ENCODE measurements at regions not wholly inside any gene's neighbourhood (a gene's known extent, or its start where the extent isn't known, plus 50 kb on each side); places are given as distances from the start of the nearest gene placed in this dataset.

GRCh38 chr2:236767941-236768340 lies 198.3 kb downstream of the ACKR3 start:
- Histone ChIP-seq H3K4me1 (ENCODE audit: control insufficient read depth, insufficient read depth, low read length) (peaks cover 18% of the 10 kb centered on the region), H3K4me3 (ENCODE audit: low read length) (no peak overlapping the region), H3K9ac (ENCODE audit: low read depth, low read length) (no peak overlapping the region), H3K27me3 (ENCODE audit: control insufficient read depth, insufficient read depth, low read length) (peaks cover 25% of the 10 kb centered on the region), H3K36me3 (ENCODE audit: insufficient read depth, low read length) (no peaks in the 10 kb centered on the region), H3K4me2 (ENCODE audit: low read length) (no peak overlapping the region), H3K9me3 (replicated peaks; ENCODE audit: low read length) (no peaks in the 10 kb centered on the region)

DNA sequence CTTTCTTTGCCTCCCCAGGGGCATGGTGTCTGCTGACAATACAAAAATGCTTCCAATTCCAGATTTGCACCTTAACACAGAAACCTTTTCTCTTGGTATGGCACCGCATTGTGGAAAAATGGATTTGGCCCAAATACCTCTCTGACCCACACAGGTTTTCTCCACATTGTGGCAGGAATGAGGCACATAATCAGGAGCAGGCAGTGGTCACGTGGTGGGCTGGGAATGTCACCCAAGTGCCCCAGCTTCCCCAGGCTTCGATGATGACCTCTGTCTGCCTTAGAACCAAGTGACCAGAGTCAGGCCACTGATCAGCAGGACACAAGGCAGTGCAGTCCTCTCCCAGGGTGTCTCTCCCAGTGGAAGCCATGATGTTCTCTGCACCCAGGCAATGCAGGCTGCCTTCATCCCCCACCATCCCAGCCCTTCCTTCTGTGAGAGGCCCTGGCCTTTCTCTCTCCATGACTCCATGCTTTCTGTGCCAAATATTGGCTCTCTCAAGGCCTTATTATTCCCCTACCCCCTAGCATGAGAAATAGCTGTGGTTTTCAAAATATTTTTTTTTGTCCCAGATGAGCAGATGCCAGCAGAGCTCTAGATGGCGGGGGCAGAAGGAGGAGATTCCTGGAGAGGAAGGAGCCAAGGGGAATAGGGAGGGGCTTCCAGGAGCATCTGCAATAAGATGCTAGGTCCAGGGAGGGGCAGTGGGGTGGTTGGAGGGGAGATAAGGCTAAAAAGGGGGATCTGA lies 198.9 kb downstream of the ACKR3 start:
- Histone ChIP-seq H3K4me3 (ENCODE audit: low read length) (no peak overlapping the region), H3K4me2 (ENCODE audit: low read length) (no peak overlapping the region), H3K9ac (ENCODE audit: low read depth, low read length) (peak overlapping the region; percentile 53), H3K9me3 (replicated peaks; ENCODE audit: low read length) (no peaks in the 10 kb centered on the region), H3K27me3 (ENCODE audit: control insufficient read depth, insufficient read depth, low read length) (peaks cover 23% of the 10 kb centered on the region), H3K36me3 (ENCODE audit: insufficient read depth, low read length) (no peaks in the 10 kb centered on the region), H3K4me1 (ENCODE audit: control insufficient read depth, insufficient read depth, low read length) (peaks cover 18% of the 10 kb centered on the region)

GRCh38 chr2:236769981-236770671 lies 200.5 kb downstream of the ACKR3 start:
- Histone ChIP-seq H3K9me3 (replicated peaks; ENCODE audit: low read length) (no peaks in the 10 kb centered on the region), H3K4me1 (ENCODE audit: control insufficient read depth, insufficient read depth, low read length) (peaks cover 21% of the 10 kb centered on the region), H3K36me3 (ENCODE audit: insufficient read depth, low read length) (no peaks in the 10 kb centered on the region), H3K4me3 (ENCODE audit: low read length) (peak overlapping the region; percentile 22), H3K4me2 (ENCODE audit: low read length) (peak overlapping the region; percentile 40), H3K9ac (ENCODE audit: low read depth, low read length) (peak overlapping the region; percentile 53), H3K27me3 (ENCODE audit: control insufficient read depth, insufficient read depth, low read length) (peaks cover 12% of the 10 kb centered on the region)

DNA sequence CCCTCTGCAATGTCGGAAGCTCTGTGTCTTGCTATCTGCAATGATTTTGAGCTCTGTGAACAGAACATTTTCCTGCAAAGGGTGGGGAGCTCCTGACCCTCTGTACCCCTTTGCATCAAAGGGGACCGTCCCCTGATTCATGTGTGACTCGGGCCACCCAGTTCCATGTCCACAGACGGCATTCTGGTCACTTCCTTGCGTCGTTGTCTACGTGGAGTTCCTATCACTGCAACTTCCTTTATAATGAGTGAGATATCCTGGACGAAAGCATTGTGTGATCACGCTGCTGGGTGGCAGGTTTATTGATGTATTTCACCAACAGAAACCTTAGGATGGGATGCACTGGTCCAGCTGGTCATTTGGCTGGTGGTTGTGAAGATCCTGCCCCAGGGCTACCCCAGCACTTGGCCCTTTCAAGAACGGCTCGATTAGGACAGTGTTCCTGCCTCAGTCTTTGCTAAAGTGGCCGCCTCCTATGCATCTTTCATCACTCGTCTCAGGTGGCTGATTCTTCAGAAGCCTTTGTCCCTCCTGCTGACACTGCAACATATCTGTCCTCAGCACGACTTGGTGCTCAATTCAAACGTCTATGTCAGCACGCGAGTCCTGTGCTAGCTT lies 202.7 kb downstream of the ACKR3 start:
- no peak overlapping the region for H3K4me3 ChIP-seq (ENCODE audit: low read length)
- peaks cover 12% of the 10 kb centered on the region for H3K27me3 ChIP-seq (ENCODE audit: control insufficient read depth, insufficient read depth, low read length)
- no peak overlapping the region for H3K4me2 ChIP-seq (ENCODE audit: low read length)
- peaks cover 39% of the 10 kb centered on the region for H3K4me1 ChIP-seq (ENCODE audit: control insufficient read depth, insufficient read depth, low read length)
- H3K9me3 ChIP-seq (replicated peaks; ENCODE audit: low read length) = no peaks in the 10 kb centered on the region
- H3K9ac ChIP-seq (ENCODE audit: low read depth, low read length) = no peak overlapping the region
- H3K36me3 ChIP-seq (ENCODE audit: insufficient read depth, low read length) = no peaks in the 10 kb centered on the region

GRCh38 chr2:236773206-236773605 lies 203.6 kb downstream of the ACKR3 start:
- no peaks in the 10 kb centered on the region for H3K36me3 ChIP-seq (ENCODE audit: insufficient read depth, low read length)
- no peak overlapping the region for H3K4me2 ChIP-seq (ENCODE audit: low read length)
- peaks cover 43% of the 10 kb centered on the region for H3K4me1 ChIP-seq (ENCODE audit: control insufficient read depth, insufficient read depth, low read length)
- peaks cover 16% of the 10 kb centered on the region for H3K27me3 ChIP-seq (ENCODE audit: control insufficient read depth, insufficient read depth, low read length)
- no peak overlapping the region for H3K4me3 ChIP-seq (ENCODE audit: low read length)
- no peak overlapping the region for H3K9ac ChIP-seq (ENCODE audit: low read depth, low read length)
- no peaks in the 10 kb centered on the region for H3K9me3 ChIP-seq (replicated peaks; ENCODE audit: low read length)

DNA sequence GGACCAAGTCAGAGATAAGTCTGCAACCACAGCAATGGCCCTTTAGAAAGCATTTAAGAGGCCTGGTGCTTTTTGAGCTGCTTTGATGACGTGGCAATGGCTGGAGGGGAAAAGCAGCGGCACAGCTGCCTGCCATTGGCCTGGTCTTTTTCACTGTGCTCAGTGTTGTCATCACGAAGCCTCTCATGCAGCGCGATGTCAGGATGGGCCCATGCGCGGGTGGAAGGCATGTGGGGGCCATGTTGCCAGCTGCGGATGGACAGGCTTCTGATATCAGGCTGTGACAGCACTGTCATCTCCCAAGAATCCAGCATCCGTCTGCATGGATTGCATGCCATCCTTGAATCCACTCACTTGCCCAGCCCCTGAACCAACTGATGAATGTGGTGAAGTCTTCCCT lies 204.5 kb downstream of the ACKR3 start:
- Histone ChIP-seq H3K9ac (ENCODE audit: low read depth, low read length) (no peak overlapping the region), H3K4me3 (ENCODE audit: low read length) (no peak overlapping the region), H3K9me3 (replicated peaks; ENCODE audit: low read length) (no peaks in the 10 kb centered on the region)

GRCh38 chr2:236775511-236775910 lies 205.9 kb downstream of the ACKR3 start:
- Histone ChIP-seq H3K27me3 (ENCODE audit: control insufficient read depth, insufficient read depth, low read length) (peaks cover 19% of the 10 kb centered on the region), H3K36me3 (ENCODE audit: insufficient read depth, low read length) (no peaks in the 10 kb centered on the region), H3K9ac (ENCODE audit: low read depth, low read length) (peak overlapping the region; percentile 7), H3K4me1 (ENCODE audit: control insufficient read depth, insufficient read depth, low read length) (peaks cover 27% of the 10 kb centered on the region), H3K9me3 (replicated peaks; ENCODE audit: low read length) (no peaks in the 10 kb centered on the region), H3K4me2 (ENCODE audit: low read length) (no peak overlapping the region), H3K4me3 (ENCODE audit: low read length) (no peak overlapping the region)

More for the DNA sequence above, 204.5 kb downstream of the ACKR3 start:
- Histone ChIP-seq H3K4me1 (ENCODE audit: control insufficient read depth, insufficient read depth, low read length) (peaks cover 35% of the 10 kb centered on the region), H3K4me2 (ENCODE audit: low read length) (no peak overlapping the region), H3K27me3 (ENCODE audit: control insufficient read depth, insufficient read depth, low read length) (peaks cover 16% of the 10 kb centered on the region), H3K36me3 (ENCODE audit: insufficient read depth, low read length) (no peaks in the 10 kb centered on the region)

- Histone ChIP-seq H3K9ac (ENCODE audit: low read depth, low read length) (peak overlapping the region; percentile 7), H3K4me1 (ENCODE audit: control insufficient read depth, insufficient read depth, low read length) (peaks cover 27% of the 10 kb centered on the region), H3K36me3 (ENCODE audit: insufficient read depth, low read length) (no peaks in the 10 kb centered on the region), H3K9me3 (replicated peaks; ENCODE audit: low read length) (no peaks in the 10 kb centered on the region), H3K27me3 (ENCODE audit: control insufficient read depth, insufficient read depth, low read length) (peaks cover 23% of the 10 kb centered on the region), H3K4me3 (ENCODE audit: low read length) (no peak overlapping the region), H3K4me2 (ENCODE audit: low read length) (peak overlapping the region; percentile 63)
Observed at GRCh38 chr2:236776206-236776605, 206.6 kb downstream of the ACKR3 start.

DNA sequence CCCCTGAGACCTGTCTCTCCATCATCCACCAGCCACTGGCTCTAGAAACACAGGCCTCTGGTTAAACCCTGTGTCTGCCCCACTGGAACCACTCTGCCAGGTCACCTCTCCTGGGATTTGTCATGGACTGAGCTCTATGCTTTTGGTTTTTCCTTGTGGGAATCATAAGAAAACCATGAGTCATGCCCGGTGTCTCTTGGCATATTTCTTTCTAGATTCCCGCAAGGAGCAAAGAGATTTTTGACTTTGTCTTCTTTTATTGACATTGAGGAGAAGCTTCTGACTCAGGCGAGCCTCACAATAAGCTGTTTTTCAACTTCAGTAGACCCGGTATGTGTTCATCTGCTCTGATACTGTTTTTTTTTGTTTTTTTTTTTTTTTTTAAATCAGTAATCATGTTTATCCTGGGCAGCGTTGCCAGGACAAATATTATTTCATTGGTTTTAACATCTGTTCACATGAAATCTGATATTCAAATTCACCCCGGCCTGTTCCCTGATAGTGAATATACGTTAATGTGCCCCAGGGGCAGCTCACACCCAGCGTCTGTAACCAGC lies 207.1 kb downstream of the ACKR3 start:
- no peak overlapping the region for H3K4me3 ChIP-seq (ENCODE audit: low read length)
- H3K9me3 ChIP-seq (replicated peaks; ENCODE audit: low read length) = no peaks in the 10 kb centered on the region
- peak overlapping the region; percentile 63 for H3K4me2 ChIP-seq (ENCODE audit: low read length)
- peak overlapping the region; percentile 7 for H3K9ac ChIP-seq (ENCODE audit: low read depth, low read length)
- H3K27me3 ChIP-seq (ENCODE audit: control insufficient read depth, insufficient read depth, low read length) = peaks cover 29% of the 10 kb centered on the region
- peaks cover 27% of the 10 kb centered on the region for H3K4me1 ChIP-seq (ENCODE audit: control insufficient read depth, insufficient read depth, low read length)
- no peaks in the 10 kb centered on the region for H3K36me3 ChIP-seq (ENCODE audit: insufficient read depth, low read length)

DNA sequence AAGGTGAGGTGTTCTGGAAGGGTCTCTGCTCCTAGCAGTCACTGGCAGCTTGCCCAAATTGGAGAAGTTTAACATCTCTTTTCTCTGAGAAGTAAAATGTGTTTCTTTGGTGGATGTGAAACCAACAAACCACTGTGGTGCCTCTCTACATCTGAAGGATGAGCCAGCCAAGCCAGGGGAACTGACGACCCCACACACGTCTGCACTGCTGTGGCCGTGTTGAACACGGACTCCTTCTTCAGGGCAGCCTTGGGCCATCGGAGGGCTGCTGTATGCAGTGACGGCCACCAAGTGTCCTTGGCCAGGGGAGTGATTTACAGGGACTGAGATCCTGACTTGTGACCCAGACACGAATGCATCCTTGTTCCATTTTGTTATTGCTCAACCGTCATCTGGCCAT lies 207.8 kb downstream of the ACKR3 start:
- Histone ChIP-seq H3K4me2 (ENCODE audit: low read length) (peak overlapping the region; percentile 63), H3K4me3 (ENCODE audit: low read length) (no peak overlapping the region), H3K9ac (ENCODE audit: low read depth, low read length) (no peak overlapping the region), H3K27me3 (ENCODE audit: control insufficient read depth, insufficient read depth, low read length) (peaks cover 31% of the 10 kb centered on the region), H3K36me3 (ENCODE audit: insufficient read depth, low read length) (no peaks in the 10 kb centered on the region), H3K9me3 (replicated peaks; ENCODE audit: low read length) (no peaks in the 10 kb centered on the region), H3K4me1 (ENCODE audit: control insufficient read depth, insufficient read depth, low read length) (peaks cover 27% of the 10 kb centered on the region)

DNA sequence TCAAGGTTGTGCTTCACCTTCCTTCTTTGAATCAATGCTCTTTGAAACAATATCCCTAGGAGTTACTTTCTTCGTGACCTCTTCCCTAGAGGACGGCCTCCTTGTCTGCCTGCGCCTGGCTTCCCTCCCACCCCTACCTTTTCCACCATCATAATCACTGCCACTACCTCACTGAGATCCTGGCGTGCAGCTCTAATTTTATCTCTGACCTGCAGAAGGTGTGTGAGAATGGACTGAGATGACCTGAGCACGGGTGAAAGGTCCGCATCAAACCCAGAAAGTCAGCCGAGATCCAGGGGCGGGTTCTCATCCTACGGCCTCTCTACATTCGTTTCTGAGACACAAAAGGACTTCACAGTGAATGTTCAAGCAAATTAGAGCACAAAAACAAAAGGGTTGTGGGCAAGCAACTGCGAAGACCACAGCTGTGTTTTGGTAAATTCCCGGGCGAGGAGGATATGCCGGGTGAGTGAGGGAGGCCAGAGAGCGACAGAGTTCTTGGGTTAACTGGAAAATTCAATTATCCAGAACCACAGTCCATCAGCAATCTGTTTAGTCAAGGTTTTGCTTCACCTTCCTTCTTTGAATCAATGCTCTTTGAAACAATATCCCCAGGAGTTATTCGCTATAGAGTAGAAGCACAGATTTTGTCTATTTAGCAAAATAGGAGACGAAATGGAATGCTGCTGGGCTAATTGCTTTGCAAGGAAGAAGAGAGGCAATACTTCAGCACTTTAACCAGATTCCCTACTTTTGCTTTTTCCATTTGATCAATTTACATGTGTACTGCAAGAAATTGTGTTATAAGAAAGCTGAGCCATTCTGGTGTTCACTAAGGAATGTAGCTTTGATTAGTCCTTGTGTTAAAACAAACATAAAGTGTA lies 212.6 kb downstream of the ACKR3 start:
- H3K9me3 ChIP-seq (replicated peaks; ENCODE audit: low read length) = no peaks in the 10 kb centered on the region
- H3K4me2 ChIP-seq (ENCODE audit: low read length) = no peak overlapping the region
- H3K9ac ChIP-seq (ENCODE audit: low read depth, low read length) = no peak overlapping the region
- no peaks in the 10 kb centered on the region for H3K36me3 ChIP-seq (ENCODE audit: insufficient read depth, low read length)
- H3K4me3 ChIP-seq (ENCODE audit: low read length) = no peak overlapping the region
- H3K27me3 ChIP-seq (ENCODE audit: control insufficient read depth, insufficient read depth, low read length) = peaks cover 55% of the 10 kb centered on the region
- H3K4me1 ChIP-seq (ENCODE audit: control insufficient read depth, insufficient read depth, low read length) = peaks cover 7% of the 10 kb centered on the region

All from skeletal muscle satellite cell (primary cell).